Hippocampal formation (tissue), 2 donors: ENCODE measurements at regions not wholly inside any gene's neighbourhood (a gene's known extent, or its start where the extent isn't known, plus 50 kb on each side); places are given as distances from the start of the nearest gene placed in this dataset.

Experiments used
- DNase-seq, 2 donors: peaks; one replicate each; lab custom pipeline; 2025; lab: John Stamatoyannopoulos, UW

GRCh38 chr9:16241231-16241630 is 629.2 kb downstream of the BNC2 start:
- DNase-seq: no peak

GRCh38 chr9:16243798-16244197 is 626.7 kb downstream of the BNC2 start:
- no peak for DNase-seq

GRCh38 chr9:16245756-16246440 is 624.6 kb downstream of the BNC2 start:
- DNase-seq: peak in 1 of 2 donors; percentile 24

- DNase-seq: no peak
Observed at GRCh38 chr9:16246785-16247184, 623.7 kb downstream of the BNC2 start.

- DNase-seq: no peak
Observed at GRCh38 chr9:16247188-16247875, 623.1 kb downstream of the BNC2 start.

- no peak for DNase-seq
Observed at GRCh38 chr9:16248822-16249221, 621.6 kb downstream of the BNC2 start.

GRCh38 chr9:16252616-16253015 is 617.9 kb downstream of the BNC2 start:
- no peak for DNase-seq

- no peak for DNase-seq
Observed at GRCh38 chr9:16254674-16255073, 615.8 kb downstream of the BNC2 start.

- DNase-seq: no peak
Observed at GRCh38 chr9:16255217-16255616, 615.3 kb downstream of the BNC2 start.

GRCh38 chr9:16257604-16258003 is 612.9 kb downstream of the BNC2 start:
- no peak for DNase-seq

- DNase-seq: no peak
Observed at GRCh38 chr9:16258191-16258590, 612.3 kb downstream of the BNC2 start.

GRCh38 chr9:16258708-16259107 is 611.8 kb downstream of the BNC2 start:
- DNase-seq: no peak

GRCh38 chr9:16262477-16263261 is 607.8 kb downstream of the BNC2 start:
- DNase-seq: no peak

- DNase-seq: no peak
Observed at GRCh38 chr9:16265688-16266087, 604.8 kb downstream of the BNC2 start.

- DNase-seq: no peak
Observed at GRCh38 chr9:16266648-16267276, 603.7 kb downstream of the BNC2 start.

GRCh38 chr9:16267281-16268066 is 603.0 kb downstream of the BNC2 start:
- DNase-seq: no peak

GRCh38 chr9:16268067-16268881 is 602.2 kb downstream of the BNC2 start:
- DNase-seq: no peak

GRCh38 chr9:16271967-16272366 is 598.5 kb downstream of the BNC2 start:
- no peak for DNase-seq

- DNase-seq: no peak
Observed at GRCh38 chr9:16272776-16273175, 597.7 kb downstream of the BNC2 start.

- peak in 1 of 2 donors; percentile 35 for DNase-seq
Observed at GRCh38 chr9:16275795-16276624, 594.5 kb downstream of the BNC2 start.
